ENCODE measurements at regions not wholly inside any gene's neighbourhood (a gene's known extent, or its start where the extent isn't known, plus 50 kb on each side); places are given as distances from the start of the nearest gene placed in this dataset.

DNA sequence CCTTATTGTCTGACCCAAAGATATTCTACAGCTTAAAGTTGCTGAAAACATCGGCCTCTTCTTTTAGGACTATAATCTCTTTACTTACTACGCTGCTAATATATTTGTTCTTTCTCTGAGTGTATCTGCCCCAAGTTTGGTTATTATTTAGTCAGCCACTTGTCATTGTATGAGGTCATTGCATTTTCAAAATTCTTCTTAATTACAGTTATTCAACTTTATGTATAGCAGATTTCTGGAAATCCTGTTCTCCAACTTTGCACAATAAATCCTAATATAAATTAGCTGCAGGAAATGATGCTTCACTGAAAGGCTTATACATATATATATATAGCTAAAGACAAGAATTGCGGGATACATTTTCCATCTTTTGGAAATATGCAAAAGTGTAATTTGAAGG lies 88.5 kb upstream of the HIVEP1 start (continued):
- TF ChIP-seq E2F6 (IDR thresholded peaks at IDR 0.05; ENCODE audit: borderline replicate concordance in 1 of 2, extremely low read depth in 1 of 2, insufficient read depth in 1 of 2, insufficient read length in 1 of 2, low read depth in 1 of 2, low read length in 1 of 2, poor library complexity in 1 of 2, severe bottlenecking in 1 of 2), result no peak
- no peak for TF ChIP-seq BRD9 (IDR thresholded peaks at IDR 0.05; ENCODE audit: low read depth, partially characterized antibody)
- TF ChIP-seq, protein P1, sequence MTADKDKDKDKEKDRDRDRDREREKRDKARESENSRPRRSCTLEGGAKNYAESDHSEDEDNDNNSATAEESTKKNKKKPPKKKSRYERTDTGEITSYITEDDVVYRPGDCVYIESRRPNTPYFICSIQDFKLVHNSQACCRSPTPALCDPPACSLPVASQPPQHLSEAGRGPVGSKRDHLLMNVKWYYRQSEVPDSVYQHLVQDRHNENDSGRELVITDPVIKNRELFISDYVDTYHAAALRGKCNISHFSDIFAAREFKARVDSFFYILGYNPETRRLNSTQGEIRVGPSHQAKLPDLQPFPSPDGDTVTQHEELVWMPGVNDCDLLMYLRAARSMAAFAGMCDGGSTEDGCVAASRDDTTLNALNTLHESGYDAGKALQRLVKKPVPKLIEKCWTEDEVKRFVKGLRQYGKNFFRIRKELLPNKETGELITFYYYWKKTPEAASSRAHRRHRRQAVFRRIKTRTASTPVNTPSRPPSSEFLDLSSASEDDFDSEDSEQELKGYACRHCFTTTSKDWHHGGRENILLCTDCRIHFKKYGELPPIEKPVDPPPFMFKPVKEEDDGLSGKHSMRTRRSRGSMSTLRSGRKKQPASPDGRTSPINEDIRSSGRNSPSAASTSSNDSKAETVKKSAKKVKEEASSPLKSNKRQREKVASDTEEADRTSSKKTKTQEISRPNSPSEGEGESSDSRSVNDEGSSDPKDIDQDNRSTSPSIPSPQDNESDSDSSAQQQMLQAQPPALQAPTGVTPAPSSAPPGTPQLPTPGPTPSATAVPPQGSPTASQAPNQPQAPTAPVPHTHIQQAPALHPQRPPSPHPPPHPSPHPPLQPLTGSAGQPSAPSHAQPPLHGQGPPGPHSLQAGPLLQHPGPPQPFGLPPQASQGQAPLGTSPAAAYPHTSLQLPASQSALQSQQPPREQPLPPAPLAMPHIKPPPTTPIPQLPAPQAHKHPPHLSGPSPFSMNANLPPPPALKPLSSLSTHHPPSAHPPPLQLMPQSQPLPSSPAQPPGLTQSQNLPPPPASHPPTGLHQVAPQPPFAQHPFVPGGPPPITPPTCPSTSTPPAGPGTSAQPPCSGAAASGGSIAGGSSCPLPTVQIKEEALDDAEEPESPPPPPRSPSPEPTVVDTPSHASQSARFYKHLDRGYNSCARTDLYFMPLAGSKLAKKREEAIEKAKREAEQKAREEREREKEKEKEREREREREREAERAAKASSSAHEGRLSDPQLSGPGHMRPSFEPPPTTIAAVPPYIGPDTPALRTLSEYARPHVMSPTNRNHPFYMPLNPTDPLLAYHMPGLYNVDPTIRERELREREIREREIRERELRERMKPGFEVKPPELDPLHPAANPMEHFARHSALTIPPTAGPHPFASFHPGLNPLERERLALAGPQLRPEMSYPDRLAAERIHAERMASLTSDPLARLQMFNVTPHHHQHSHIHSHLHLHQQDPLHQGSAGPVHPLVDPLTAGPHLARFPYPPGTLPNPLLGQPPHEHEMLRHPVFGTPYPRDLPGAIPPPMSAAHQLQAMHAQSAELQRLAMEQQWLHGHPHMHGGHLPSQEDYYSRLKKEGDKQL (CRISPR knock-in tag; IDR thresholded peaks at IDR 0.05; ENCODE audit: borderline replicate concordance), result no peak

DNA sequence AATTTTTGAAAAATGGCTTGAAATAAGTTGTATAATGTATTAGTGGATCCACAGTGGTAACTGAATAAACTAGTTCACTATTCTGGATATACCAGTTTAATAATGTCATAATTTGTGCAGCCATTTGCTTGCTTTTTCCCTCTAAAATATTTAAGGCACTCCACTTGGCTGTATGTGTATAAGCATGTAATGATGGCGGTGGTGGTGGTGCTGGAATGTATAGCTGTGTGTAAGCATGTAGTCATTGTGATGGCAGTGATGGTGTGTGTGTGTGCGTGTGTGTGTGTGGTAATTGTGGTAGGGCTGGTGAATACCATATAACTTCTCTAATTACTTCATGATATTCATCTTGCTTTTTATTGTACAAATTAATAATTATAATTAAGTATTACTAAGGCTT lies 89.2 kb upstream of the HIVEP1 start:
- intact Hi-C loops (cut with micrococcal nuclease), result no loop called here
- H3K4me1 ChIP-seq (replicated peaks in 1 of 2; ENCODE audit: control insufficient read depth in 2 of 2, insufficient read depth in 2 of 2, low read length in 2 of 2), result peaks cover 23 to 51% of the 10 kb centered on the region in 2 experiments
- POLR2A ChIA-PET, result interaction anchor here (0.6 to 4.2 kb wide), 2 partner anchors 8 to 185 kb away, joined by 4 to 57 read pairs; no protein-coding TSS in a partner anchor

More for the DNA sequence above, 89.2 kb upstream of the HIVEP1 start:
- Histone ChIP-seq H3K4me2 (ENCODE audit: insufficient read depth, low read length) (no peak overlapping the region), H3K9me1 (ENCODE audit: control insufficient read depth, insufficient read depth, low read length) (no peaks in the 10 kb centered on the region), H4K20me1 (replicated peaks; ENCODE audit: control insufficient read depth, insufficient read depth, low read length) (no peaks in the 10 kb centered on the region), H3K36me3 (ENCODE audit: control insufficient read depth, insufficient read depth, low read length) (no peaks in the 10 kb centered on the region), H3K79me2 (ENCODE audit: control insufficient read depth, insufficient read depth, low read length) (no peaks in the 10 kb centered on the region), H2AFZ (ENCODE audit: low read depth, low read length) (peak overlapping the region; percentile 88), H3K9ac (ENCODE audit: insufficient read depth in 1 of 2, low read depth in 2 of 2, low read length in 2 of 2) (no peak overlapping the region), H3K9me3 (replicated peaks; ENCODE audit: control insufficient read depth, insufficient read depth, low read depth, low read length) (no peaks in the 10 kb centered on the region), H3K4me3 (no peak overlapping the region), H3K27me3 (ENCODE audit: control insufficient read depth in 2 of 2, insufficient read depth in 2 of 2, low read length in 2 of 2) (no peaks in the 10 kb centered on the region), H3K27ac (ENCODE audit: extremely low read depth, low read depth, low read length) (no peak overlapping the region)
- no peak for ATAC-seq
- CTCF ChIA-PET (ENCODE audit: low intra/inter-chr PET ratio), result no interaction called here
- TF ChIP-seq, protein P2, sequence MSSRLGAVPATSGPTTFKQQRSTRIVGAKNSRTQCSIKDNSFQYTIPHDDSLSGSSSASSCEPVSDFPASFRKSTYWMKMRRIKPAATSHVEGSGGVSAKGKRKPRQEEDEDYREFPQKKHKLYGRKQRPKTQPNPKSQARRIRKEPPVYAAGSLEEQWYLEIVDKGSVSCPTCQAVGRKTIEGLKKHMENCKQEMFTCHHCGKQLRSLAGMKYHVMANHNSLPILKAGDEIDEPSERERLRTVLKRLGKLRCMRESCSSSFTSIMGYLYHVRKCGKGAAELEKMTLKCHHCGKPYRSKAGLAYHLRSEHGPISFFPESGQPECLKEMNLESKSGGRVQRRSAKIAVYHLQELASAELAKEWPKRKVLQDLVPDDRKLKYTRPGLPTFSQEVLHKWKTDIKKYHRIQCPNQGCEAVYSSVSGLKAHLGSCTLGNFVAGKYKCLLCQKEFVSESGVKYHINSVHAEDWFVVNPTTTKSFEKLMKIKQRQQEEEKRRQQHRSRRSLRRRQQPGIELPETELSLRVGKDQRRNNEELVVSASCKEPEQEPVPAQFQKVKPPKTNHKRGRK (tag; IDR thresholded peaks at IDR 0.05), result peak; percentile 31; the same call in 1 of the 2 replicates
- TF ChIP-seq SMARCA5 (IDR thresholded peaks at IDR 0.05), result 0 out of 2 replicates have a peak, but pooled peaks have one; percentile 19
- no peak for TF ChIP-seq EZH2 (IDR thresholded peaks at IDR 0.05; ENCODE audit: borderline replicate concordance, low read depth, low read length)
- WGBS (ENCODE audit: insufficient coverage, low coverage, missing lambda C conversion rate), result 87% methylated on average over 2 of the region's 2 CpGs
- in situ Hi-C loops (cut with MboI), result no loop called here
- no TSS peak for BruUV-seq (replicated peaks)
- FAIRE-seq, result no peak
- no peak for DNase-seq (ENCODE audit: extremely low read depth in 1 of 4, low spot score in 3 of 4)

Measured in K562 (cell line).